ENCODE measurements at regions not wholly inside any gene's neighbourhood (a gene's known extent, or its start where the extent isn't known, plus 50 kb on each side); places are given as distances from the start of the nearest gene placed in this dataset.

GRCh38 chr13:61873717-61874116 lies 458.1 kb upstream of the PCDH20 start:
- H3K9me3 ChIP-seq (ENCODE audit: control insufficient read depth, low read depth, low read length) = peaks cover 8% of the 10 kb centered on the region
- no peak overlapping the region for H4K91ac ChIP-seq (ENCODE audit: insufficient read length, low read depth, low read length)
- no peak overlapping the region for H3K56ac ChIP-seq (ENCODE audit: insufficient read length, low read depth, low read length)
- H3K9ac ChIP-seq (ENCODE audit: extremely low read depth, insufficient read length, low read length) = no peak overlapping the region
- H2BK120ac ChIP-seq (ENCODE audit: low read depth, low read length, poor library complexity, severe bottlenecking) = no peak overlapping the region
- no peaks in the 10 kb centered on the region for H3K79me2 ChIP-seq (ENCODE audit: insufficient read depth, low read length)
- H3K4me1 ChIP-seq (ENCODE audit: insufficient read depth, low read length) = no peaks in the 10 kb centered on the region
- H3K4ac ChIP-seq (ENCODE audit: low read depth, low read length) = no peak overlapping the region
- H4K5ac ChIP-seq (ENCODE audit: insufficient read length, low read depth, low read length) = no peak overlapping the region
- H3T11ph ChIP-seq (ENCODE audit: low read length) = no peak overlapping the region
- no peak overlapping the region for H2BK20ac ChIP-seq (ENCODE audit: low read depth, low read length, poor library complexity, severe bottlenecking)
- no peak overlapping the region for H3K14ac ChIP-seq (ENCODE audit: insufficient read depth, low read length)
- peaks cover 4% of the 10 kb centered on the region for H3K27me3 Mint-ChIP-seq (ENCODE audit: low read depth)
- H3K27ac Mint-ChIP-seq = no peak overlapping the region
- no peak overlapping the region for H2AFZ ChIP-seq (ENCODE audit: low read length)
- H3K36me3 Mint-ChIP-seq (ENCODE audit: insufficient read depth in 1 of 3, low read depth in 3 of 3) = peaks cover 13 to 34% (median 20%) of the 10 kb centered on the region in 3 experiments; a peak in 6 of 7 replicates
- H2BK12ac ChIP-seq (ENCODE audit: insufficient read length, low read depth, low read length) = no peak overlapping the region
- no peaks in the 10 kb centered on the region for H3K27me3 ChIP-seq (ENCODE audit: insufficient read depth, low read length)
- no peak overlapping the region for H2BK15ac ChIP-seq (ENCODE audit: low read depth, low read length)
- H3K9me3 Mint-ChIP-seq = peaks cover 37 to 40% of the 10 kb centered on the region in 2 experiments
- H3K18ac ChIP-seq (ENCODE audit: insufficient read length, low read depth, low read length) = no peak overlapping the region
- H3K4me3 Mint-ChIP-seq = no peak overlapping the region
- no peak overlapping the region for H3K23ac ChIP-seq (ENCODE audit: insufficient read length, low read depth, low read length)
- TF ChIP-seq CTCF (conservative IDR thresholded peaks at IDR 0.05) = no peak
- H3K79me1 ChIP-seq (ENCODE audit: insufficient read depth, low read depth, low read length, poor library complexity, severe bottlenecking) = no peaks in the 10 kb centered on the region
- H2BK5ac ChIP-seq (ENCODE audit: insufficient read length, low read length) = no peak overlapping the region
- no peak overlapping the region for H3K27ac ChIP-seq (ENCODE audit: insufficient read length, low read depth, low read length)
- DNase-seq = no peak
- no peaks in the 10 kb centered on the region for H3K4me1 Mint-ChIP-seq
- no peak overlapping the region for H2AK5ac ChIP-seq (ENCODE audit: insufficient read length, low read length)
- H4K8ac ChIP-seq (replicated peaks; ENCODE audit: insufficient read length, low read depth, low read length) = no peak overlapping the region
- no peak overlapping the region for H3K4me2 ChIP-seq (ENCODE audit: insufficient read depth, insufficient read length, low read length)
- H3K23me2 ChIP-seq (ENCODE audit: insufficient read length, low read depth, low read length, poor library complexity, severe bottlenecking) = no peaks in the 10 kb centered on the region
- no peaks in the 10 kb centered on the region for H4K20me1 ChIP-seq (ENCODE audit: control insufficient read depth, insufficient read depth, insufficient read length)
